Common myeloid progenitor, CD34-positive (primary cell): ENCODE measurements at regions not wholly inside any gene's neighbourhood (a gene's known extent, or its start where the extent isn't known, plus 50 kb on each side); places are given as distances from the start of the nearest gene placed in this dataset.

Experiments
- CTCF ChIA-PET: fragments of 350-600 bp; sonication (Branson Sonifier 250); formaldehyde crosslinking; loops from one replicate; lab custom pipeline; 2021; ENCODE audit warnings: antibody characterized with exemption; lab: Charles Lee
- POLR2A ChIA-PET: fragments of 350-600 bp; sonication (Branson Sonifier 250); formaldehyde crosslinking; loops from one replicate; lab custom pipeline; 2021; ENCODE audit warnings: antibody characterized with exemption; lab: Charles Lee
- DNase-seq, 3 donors: peaks; one replicate each; pipeline versions ENCODE4 v3.0.0 to v3.0.0-alpha.2; 2013
- H3K27ac ChIP-seq, 2 experiments: 1 replicate in 1 of 2; 2 replicates in 1 of 2; pipeline ENCODE4 v1.7.0; 2013; ENCODE audit warnings: inconsistent platforms in 2 of 2, low read length in 2 of 2, mild to moderate bottlenecking in 2 of 2, low read depth in 1 of 2, moderate library complexity in 1 of 2; ENCODE audit not compliant: severe bottlenecking in 2 of 2, insufficient read depth in 1 of 2, poor library complexity in 1 of 2
- H3K27me3 ChIP-seq, 5 experiments: replicated peaks in 2 of 5; 1 replicate in 3 of 5; 2 replicates in 2 of 5; pipeline versions ENCODE4 v1.6.1 to v1.7.0; 2013; ENCODE audit warnings: low read length in 4 of 5, mild to moderate bottlenecking in 2 of 5, moderate library complexity in 2 of 5, inconsistent platforms in 1 of 5; ENCODE audit not compliant: insufficient read depth in 5 of 5, control insufficient read depth in 4 of 5
- H3K36me3 ChIP-seq, 4 experiments: 1 replicate in 2 of 4; 2 replicates in 2 of 4; pipeline versions ENCODE4 v1.6.1 to v1.7.0; 2013; ENCODE audit warnings: low read length in 3 of 4, control low read depth in 1 of 4, mild to moderate bottlenecking in 1 of 4; ENCODE audit not compliant: control insufficient read depth in 4 of 4, insufficient read depth in 4 of 4
- H3K4me1 ChIP-seq, 4 experiments: 1 replicate in 3 of 4; 2 replicates in 1 of 4; pipeline versions ENCODE4 v1.6.1 to v1.7.1; 2013; ENCODE audit warnings: low read length in 3 of 4, mild to moderate bottlenecking in 3 of 4, control low read depth in 1 of 4, inconsistent platforms in 1 of 4, moderate library complexity in 1 of 4; ENCODE audit not compliant: control insufficient read depth in 4 of 4, insufficient read depth in 4 of 4; ENCODE audit errors: control extremely low read depth in 1 of 4
- H3K4me3 ChIP-seq, 7 experiments: 1 replicate in 4 of 7; 2 replicates in 3 of 7; pipeline versions ENCODE4 v1.5.1 to v1.7.0; 2013; ENCODE audit warnings: mild to moderate bottlenecking in 7 of 7, low read length in 6 of 7, moderate library complexity in 6 of 7, inconsistent platforms in 2 of 7, low read depth in 2 of 7, control low read depth in 1 of 7; ENCODE audit not compliant: insufficient read depth in 4 of 7, control insufficient read depth in 1 of 7; ENCODE audit errors: extremely low read depth in 1 of 7
- H3K9me3 ChIP-seq, 5 experiments: 1 replicate in 4 of 5; 2 replicates in 1 of 5; pipeline versions ENCODE4 v1.6.1 to v1.7.1; 2013; ENCODE audit warnings: low read length in 4 of 5, mild to moderate bottlenecking in 2 of 5, inconsistent platforms in 1 of 5, low read depth in 1 of 5, moderate library complexity in 1 of 5; ENCODE audit not compliant: control insufficient read depth in 4 of 5, insufficient read depth in 2 of 5; ENCODE audit errors: control extremely low read depth in 1 of 5
- WGBS: methylation state at CpG from one replicate; pipeline ENCODE4 v1.1.5; 2013; ENCODE audit not compliant: insufficient coverage; 5-methylcytosine and 5-hydroxymethylcytosine counted together

DNA sequence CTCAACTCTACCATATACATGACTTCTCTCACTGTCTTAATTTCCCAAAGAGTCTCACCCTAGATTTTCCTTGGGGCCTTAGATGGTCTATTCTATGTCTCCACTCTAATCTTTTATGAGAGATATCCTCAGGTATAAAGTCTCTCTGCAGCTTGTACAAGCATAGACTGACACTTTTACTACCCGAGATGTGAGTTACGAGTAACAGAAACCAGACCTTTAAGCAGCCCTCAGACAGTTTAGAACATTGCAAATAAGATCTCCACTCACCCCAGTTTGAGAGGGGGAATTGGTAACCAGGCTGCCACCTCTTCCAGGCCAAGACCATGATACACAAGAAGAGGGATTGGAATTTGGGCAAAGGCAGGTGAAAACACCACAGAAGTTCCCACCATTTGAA, 542.5 kb downstream of the TLE4 start:
- CTCF ChIA-PET: no interaction called here
- 50% methylated on average over 2 of the region's 2 CpGs for WGBS
- POLR2A ChIA-PET: no interaction called here
- Histone ChIP-seq H3K4me1 (no peaks in the 10 kb centered on the region), H3K27me3 (no peaks in the 10 kb centered on the region), H3K36me3 (no peaks in the 10 kb centered on the region), H3K9me3 (peaks cover 0 to 6% (median 0%) of the 10 kb centered on the region in 5 experiments), H3K27ac (no peak overlapping the region), H3K4me3 (no peak overlapping the region)
- DNase-seq: no peak

DNA sequence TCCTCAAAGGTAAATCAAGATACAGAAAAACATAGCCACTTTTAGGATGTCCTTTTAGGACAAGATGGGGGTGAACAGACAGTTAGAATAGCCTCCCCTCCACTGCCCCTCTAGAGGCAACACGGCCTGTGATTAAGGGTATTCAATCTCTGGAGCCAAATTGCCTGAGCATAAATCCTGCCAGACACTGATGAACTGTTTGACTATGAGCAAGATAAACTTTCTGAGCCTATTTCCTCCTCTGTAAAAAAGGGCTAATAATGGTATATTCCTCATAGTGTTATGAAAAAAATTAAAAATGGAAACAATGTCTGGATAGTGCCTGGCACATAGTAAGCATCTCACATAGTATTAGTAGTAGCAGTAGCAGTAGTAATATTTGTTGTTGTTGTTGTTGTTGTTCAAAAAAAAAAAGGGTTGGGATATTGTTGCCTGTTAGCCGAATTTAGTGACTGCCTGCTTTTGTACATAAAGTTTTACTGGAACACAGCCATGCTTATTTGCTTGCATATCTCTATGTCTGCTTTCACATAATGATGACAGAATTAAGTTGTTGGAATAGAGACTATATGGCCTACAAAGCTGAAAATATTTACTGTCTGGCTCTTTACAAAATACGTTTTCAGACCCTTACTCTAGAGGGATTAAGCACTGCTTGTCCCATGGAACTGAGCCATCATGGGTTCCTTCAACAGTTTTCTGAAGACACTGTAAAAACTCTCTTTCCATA, 536.3 kb downstream of the TLE4 start:
- 50% methylated on average over 2 of the region's 3 CpGs for WGBS

DNA sequence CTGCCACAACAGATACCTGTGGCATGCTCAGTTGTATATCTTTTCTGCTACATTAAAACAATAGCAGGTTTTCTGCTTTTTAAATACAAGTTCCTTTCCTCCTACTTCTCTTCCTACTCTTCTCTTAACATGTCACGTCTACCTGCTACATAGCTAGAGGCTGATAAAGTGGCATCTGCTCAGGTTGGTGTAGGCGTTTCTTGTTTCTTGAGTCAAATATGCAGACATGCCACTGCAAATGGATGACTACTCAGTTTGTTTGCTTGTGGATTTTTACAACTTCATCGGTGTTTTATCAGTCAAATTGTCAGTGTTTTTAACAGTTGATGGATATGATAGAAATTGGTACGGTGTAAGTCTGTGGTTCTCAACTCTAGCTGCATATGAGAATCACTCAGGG, 525.7 kb downstream of the TLE4 start:
- POLR2A ChIA-PET: no interaction called here
- Histone ChIP-seq H3K4me1 (no peaks in the 10 kb centered on the region), H3K4me3 (no peak overlapping the region), H3K36me3 (no peaks in the 10 kb centered on the region), H3K27ac (no peak overlapping the region), H3K27me3 (no peaks in the 10 kb centered on the region), H3K9me3 (no peaks in the 10 kb centered on the region)
- WGBS: 100% methylated on average over 2 of the region's 4 CpGs
- CTCF ChIA-PET: no interaction called here
- DNase-seq: no peak

More for the DNA sequence above, 536.3 kb downstream of the TLE4 start:
- POLR2A ChIA-PET: no interaction called here
- H3K4me1 ChIP-seq: no peaks in the 10 kb centered on the region
- H3K4me3 ChIP-seq: no peak overlapping the region
- no peak overlapping the region for H3K27ac ChIP-seq
- no peaks in the 10 kb centered on the region for H3K9me3 ChIP-seq
- CTCF ChIA-PET: no interaction called here
- no peaks in the 10 kb centered on the region for H3K27me3 ChIP-seq
- no peak for DNase-seq
- H3K36me3 ChIP-seq: no peaks in the 10 kb centered on the region

DNA sequence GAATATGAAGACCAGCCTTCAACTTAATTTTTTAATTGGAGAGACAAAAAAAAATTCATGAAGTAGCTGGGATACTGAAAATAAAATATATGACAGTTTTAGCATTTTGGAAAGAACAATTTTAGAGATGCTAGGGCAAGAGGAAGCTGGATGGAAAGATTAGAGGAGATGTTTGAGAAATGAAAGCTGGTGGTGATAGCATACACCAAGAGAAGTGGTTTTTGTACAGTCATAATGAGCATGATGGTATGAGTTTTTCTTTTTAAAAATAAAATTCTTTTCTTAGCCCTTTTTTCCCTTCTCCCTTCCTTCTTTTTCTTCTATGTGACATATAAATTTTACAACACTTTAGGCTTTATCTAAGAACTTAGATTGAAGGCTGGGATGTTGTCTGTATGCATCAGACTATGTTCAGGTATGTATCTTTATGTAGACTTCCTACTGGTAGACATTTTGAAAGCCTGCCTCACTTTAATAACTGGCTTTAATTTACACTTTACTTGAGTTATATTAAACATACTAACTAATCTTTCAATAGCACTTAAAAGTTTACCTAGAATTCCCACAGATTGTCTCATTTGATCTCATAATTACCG, 522.5 kb downstream of the TLE4 start:
- no peaks in the 10 kb centered on the region for H3K9me3 ChIP-seq
- WGBS: no CpG with 5 or more reads among the region's 1 CpG
- H3K27me3 ChIP-seq: no peaks in the 10 kb centered on the region
- no peak overlapping the region for H3K27ac ChIP-seq
- ChIA-PET CTCF (no interaction called here), POLR2A (no interaction called here)
- H3K4me3 ChIP-seq: no peak overlapping the region
- no peaks in the 10 kb centered on the region for H3K36me3 ChIP-seq
- no peaks in the 10 kb centered on the region for H3K4me1 ChIP-seq
- DNase-seq: no peak

DNA sequence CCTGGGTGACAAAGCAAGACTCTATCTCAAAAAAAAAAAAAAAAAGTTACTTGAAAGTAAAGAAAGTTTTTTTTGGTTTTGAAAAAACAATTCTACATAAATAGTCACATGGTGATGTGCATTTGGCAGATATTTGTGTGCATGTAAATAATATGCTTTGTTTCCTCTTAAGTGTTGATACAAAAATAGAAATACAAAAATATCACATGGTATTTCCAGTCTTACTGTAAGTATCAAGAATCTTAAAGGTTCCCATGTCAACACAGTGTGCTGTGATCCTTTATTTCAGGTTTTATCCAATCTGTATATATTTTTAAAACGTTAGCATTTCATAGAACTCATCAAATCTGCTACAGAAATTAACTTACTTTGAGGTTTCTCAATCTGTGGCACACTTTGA, 521.9 kb downstream of the TLE4 start:
- no peaks in the 10 kb centered on the region for H3K9me3 ChIP-seq
- POLR2A ChIA-PET: no interaction called here
- 80% methylated on average over 1 of the region's 1 CpG for WGBS
- no peak for DNase-seq
- H3K36me3 ChIP-seq: no peaks in the 10 kb centered on the region
- no peaks in the 10 kb centered on the region for H3K27me3 ChIP-seq
- H3K4me3 ChIP-seq: no peak overlapping the region
- H3K27ac ChIP-seq: no peak overlapping the region
- CTCF ChIA-PET: no interaction called here
- no peaks in the 10 kb centered on the region for H3K4me1 ChIP-seq

DNA sequence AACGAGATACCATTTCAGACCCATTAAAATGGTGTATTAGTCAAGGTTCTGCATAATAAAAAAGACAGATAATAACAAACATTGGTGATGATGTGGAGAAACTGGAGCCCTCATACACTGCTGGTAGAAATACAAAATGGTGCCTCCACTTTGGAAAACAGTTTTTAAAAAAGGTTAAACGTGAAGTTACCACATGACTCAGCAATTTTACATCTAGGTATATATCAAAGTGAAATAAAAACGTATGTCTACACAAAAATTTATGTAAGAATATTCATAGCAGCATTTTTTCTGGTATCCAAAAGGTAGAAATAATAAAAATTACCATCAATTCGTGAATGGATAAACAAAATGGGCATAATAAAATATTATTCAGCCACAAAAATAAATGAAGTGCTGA, 519.8 kb downstream of the TLE4 start:
- no peak overlapping the region for H3K27ac ChIP-seq
- H3K4me1 ChIP-seq: peaks cover 0 to 4% (median 3%) of the 10 kb centered on the region in 4 experiments
- no peaks in the 10 kb centered on the region for H3K27me3 ChIP-seq
- CTCF ChIA-PET: no interaction called here
- no CpG with 5 or more reads among the region's 4 CpGs for WGBS
- no peak overlapping the region for H3K4me3 ChIP-seq
- no peaks in the 10 kb centered on the region for H3K9me3 ChIP-seq
- POLR2A ChIA-PET: no interaction called here
- no peaks in the 10 kb centered on the region for H3K36me3 ChIP-seq
- DNase-seq: no peak

DNA sequence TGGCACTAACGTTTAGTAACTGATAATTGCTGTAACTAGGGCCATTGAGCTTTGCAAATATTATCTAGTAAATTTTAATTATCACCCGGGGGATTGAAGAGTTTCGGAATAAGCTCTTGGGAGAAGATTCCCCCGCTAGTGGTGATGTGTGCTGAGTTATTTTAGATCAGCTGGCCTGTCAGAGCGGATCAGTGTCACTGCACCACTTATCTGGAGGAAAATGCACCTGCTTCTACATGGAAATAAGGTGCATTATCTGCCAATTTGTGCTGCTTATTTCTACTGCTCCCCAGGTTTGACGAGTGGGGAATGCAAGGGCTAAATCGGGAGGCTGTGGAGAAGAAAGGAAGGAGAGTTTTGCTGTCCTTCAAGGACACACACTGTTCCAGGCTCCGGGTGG, 518.6 kb downstream of the TLE4 start:
- Histone ChIP-seq H3K4me1 (peaks cover 2 to 11% (median 3%) of the 10 kb centered on the region in 4 experiments), H3K36me3 (no peaks in the 10 kb centered on the region), H3K9me3 (no peaks in the 10 kb centered on the region), H3K27ac (no peak overlapping the region), H3K27me3 (no peaks in the 10 kb centered on the region), H3K4me3 (no peak overlapping the region)
- POLR2A ChIA-PET: no interaction called here
- CTCF ChIA-PET: no interaction called here
- DNase-seq: no peak
- 100% methylated on average over 7 of the region's 8 CpGs for WGBS
